ENCODE measurements at regions not wholly inside any gene's neighbourhood (a gene's known extent, or its start where the extent isn't known, plus 50 kb on each side); places are given as distances from the start of the nearest gene placed in this dataset.
"Not testable (repeated sequence)": the region's sequence is repeated elsewhere in the genome, so short reads cannot be mapped to it uniquely, and the experiment has no call there.

GRCh38 chr4:92241094-92241493 is 62.7 kb upstream of the GRID2 start:
- no peak for DNase-seq

GRCh38 chr4:92246384-92246783 is 57.4 kb upstream of the GRID2 start:
- DNase-seq = no peak

GRCh38 chr4:92249541-92249940 is 54.2 kb upstream of the GRID2 start:
- DNase-seq = no peak

GRCh38 chr4:92251711-92252110 is 52.1 kb upstream of the GRID2 start:
- no peak for DNase-seq

GRCh38 chr4:92252358-92252757 is 51.4 kb upstream of the GRID2 start:
- not testable (repeated sequence) for DNase-seq

GRCh38 chr4:92252846-92253245 is 50.9 kb upstream of the GRID2 start:
- no peak for DNase-seq

GRCh38 chr4:92253550-92253949 is 50.2 kb upstream of the GRID2 start:
- no peak for DNase-seq
